ENCODE measurements at regions not wholly inside any gene's neighbourhood (a gene's known extent, or its start where the extent isn't known, plus 50 kb on each side); places are given as distances from the start of the nearest gene placed in this dataset.

- DNase-seq (ENCODE audit: low spot score in 2 of 2) = no peak
- H3K27ac Mint-ChIP-seq = no peak overlapping the region
- H3K9me3 Mint-ChIP-seq = no peaks in the 10 kb centered on the region
- H3K4me3 Mint-ChIP-seq = no peak overlapping the region
- peaks cover 2% of the 10 kb centered on the region for H3K4me1 Mint-ChIP-seq
- H3K36me3 Mint-ChIP-seq = no peaks in the 10 kb centered on the region
- no peak for ATAC-seq (ENCODE audit: low read depth)
- peaks cover 8% of the 10 kb centered on the region for H3K27me3 Mint-ChIP-seq
Measured at GRCh38 chr20:19019734-19020364, 192.6 kb upstream of the SLC24A3 start.

GRCh38 chr20:19021406-19022117 is 190.9 kb upstream of the SLC24A3 start:
- no peak for ATAC-seq (ENCODE audit: low read depth)
- no peak overlapping the region for H3K4me3 Mint-ChIP-seq
- no peaks in the 10 kb centered on the region for H3K9me3 Mint-ChIP-seq
- DNase-seq (ENCODE audit: low spot score in 2 of 2) = no peak
- H3K36me3 Mint-ChIP-seq = no peaks in the 10 kb centered on the region
- peaks cover 2% of the 10 kb centered on the region for H3K4me1 Mint-ChIP-seq
- peaks cover 10% of the 10 kb centered on the region for H3K27me3 Mint-ChIP-seq
- no peak overlapping the region for H3K27ac Mint-ChIP-seq

- H3K27me3 Mint-ChIP-seq = peaks cover 10% of the 10 kb centered on the region
- DNase-seq (ENCODE audit: low spot score in 2 of 2) (no peak), ATAC-seq (ENCODE audit: low read depth) (no peak)
- H3K36me3 Mint-ChIP-seq = no peaks in the 10 kb centered on the region
- no peak overlapping the region for H3K4me3 Mint-ChIP-seq
- no peak overlapping the region for H3K27ac Mint-ChIP-seq
- no peaks in the 10 kb centered on the region for H3K9me3 Mint-ChIP-seq
- peaks cover 2% of the 10 kb centered on the region for H3K4me1 Mint-ChIP-seq
Measured at GRCh38 chr20:19022118-19022575, 190.3 kb upstream of the SLC24A3 start.

- no peak for ATAC-seq (ENCODE audit: low read depth)
- H3K4me1 Mint-ChIP-seq = peaks cover 2% of the 10 kb centered on the region
- DNase-seq (ENCODE audit: low spot score in 2 of 2) = no peak
- no peak overlapping the region for H3K27ac Mint-ChIP-seq
- H3K27me3 Mint-ChIP-seq = peaks cover 10% of the 10 kb centered on the region
- H3K36me3 Mint-ChIP-seq = no peaks in the 10 kb centered on the region
- no peak overlapping the region for H3K4me3 Mint-ChIP-seq
- H3K9me3 Mint-ChIP-seq = no peaks in the 10 kb centered on the region
Measured at GRCh38 chr20:19022791-19023448, 189.5 kb upstream of the SLC24A3 start.

- no peak for DNase-seq (ENCODE audit: low spot score in 2 of 2)
- Mint-ChIP-seq H3K4me3 (no peak overlapping the region), H3K27ac (no peak overlapping the region), H3K27me3 (peaks cover 8% of the 10 kb centered on the region), H3K36me3 (no peaks in the 10 kb centered on the region), H3K4me1 (peaks cover 2% of the 10 kb centered on the region), H3K9me3 (no peaks in the 10 kb centered on the region)
- ATAC-seq (ENCODE audit: low read depth) = no peak
Measured at GRCh38 chr20:19024296-19025035, 188.0 kb upstream of the SLC24A3 start.

GRCh38 chr20:19025430-19026120 is 186.9 kb upstream of the SLC24A3 start:
- no peak overlapping the region for H3K27ac Mint-ChIP-seq
- no peak overlapping the region for H3K4me3 Mint-ChIP-seq

GRCh38 chr20:19026121-19026878 is 186.1 kb upstream of the SLC24A3 start:
- Mint-ChIP-seq H3K9me3 (no peaks in the 10 kb centered on the region), H3K36me3 (no peaks in the 10 kb centered on the region), H3K27ac (no peak overlapping the region), H3K27me3 (peaks cover 8% of the 10 kb centered on the region), H3K4me1 (peaks cover 2% of the 10 kb centered on the region), H3K4me3 (no peak overlapping the region)
- DNase-seq (ENCODE audit: low spot score in 2 of 2) = no peak
- ATAC-seq (ENCODE audit: low read depth) = no peak

More at GRCh38 chr20:19025430-19026120, 186.9 kb upstream of the SLC24A3 start:
- Mint-ChIP-seq H3K36me3 (no peaks in the 10 kb centered on the region), H3K4me1 (peaks cover 2% of the 10 kb centered on the region), H3K9me3 (no peaks in the 10 kb centered on the region), H3K27me3 (peaks cover 8% of the 10 kb centered on the region)
- DNase-seq (ENCODE audit: low spot score in 2 of 2) (no peak), ATAC-seq (ENCODE audit: low read depth) (no peak)

GRCh38 chr20:19026901-19027644 is 185.4 kb upstream of the SLC24A3 start:
- no peaks in the 10 kb centered on the region for H3K9me3 Mint-ChIP-seq
- no peak overlapping the region for H3K27ac Mint-ChIP-seq
- no peak overlapping the region for H3K4me3 Mint-ChIP-seq
- H3K36me3 Mint-ChIP-seq = no peaks in the 10 kb centered on the region
- DNase-seq (ENCODE audit: low spot score in 2 of 2) (no peak), ATAC-seq (ENCODE audit: low read depth) (no peak)
- H3K4me1 Mint-ChIP-seq = peaks cover 2% of the 10 kb centered on the region
- peaks cover 8% of the 10 kb centered on the region for H3K27me3 Mint-ChIP-seq

GRCh38 chr20:19027971-19028370 is 184.5 kb upstream of the SLC24A3 start:
- DNase-seq (ENCODE audit: low spot score in 2 of 2) (no peak), ATAC-seq (ENCODE audit: low read depth) (no peak)
- Mint-ChIP-seq H3K27me3 (peaks cover 10% of the 10 kb centered on the region), H3K4me3 (no peak overlapping the region), H3K9me3 (no peaks in the 10 kb centered on the region), H3K27ac (no peak overlapping the region), H3K4me1 (peaks cover 2% of the 10 kb centered on the region), H3K36me3 (no peaks in the 10 kb centered on the region)

GRCh38 chr20:19041787-19042186 is 170.7 kb upstream of the SLC24A3 start:
- Mint-ChIP-seq H3K4me1 (no peaks in the 10 kb centered on the region), H3K27ac (no peak overlapping the region), H3K9me3 (no peaks in the 10 kb centered on the region), H3K36me3 (no peaks in the 10 kb centered on the region), H3K27me3 (peaks cover 9% of the 10 kb centered on the region), H3K4me3 (no peak overlapping the region)
- no peak for ATAC-seq (ENCODE audit: low read depth)
- no peak for DNase-seq (ENCODE audit: low spot score in 2 of 2)

GRCh38 chr20:19045371-19045770 is 167.1 kb upstream of the SLC24A3 start:
- DNase-seq (ENCODE audit: low spot score in 2 of 2) (no peak), ATAC-seq (ENCODE audit: low read depth) (no peak)
- Mint-ChIP-seq H3K36me3 (no peaks in the 10 kb centered on the region), H3K27ac (no peak overlapping the region), H3K27me3 (peaks cover 7% of the 10 kb centered on the region), H3K4me1 (no peaks in the 10 kb centered on the region), H3K9me3 (no peaks in the 10 kb centered on the region), H3K4me3 (no peak overlapping the region)

- H3K27me3 Mint-ChIP-seq = peaks cover 4% of the 10 kb centered on the region
- H3K36me3 Mint-ChIP-seq = no peaks in the 10 kb centered on the region
- H3K9me3 Mint-ChIP-seq = no peaks in the 10 kb centered on the region
- ATAC-seq (ENCODE audit: low read depth) (no peak), DNase-seq (ENCODE audit: low spot score in 2 of 2) (no peak)
- H3K4me3 Mint-ChIP-seq = no peak overlapping the region
- no peaks in the 10 kb centered on the region for H3K4me1 Mint-ChIP-seq
- H3K27ac Mint-ChIP-seq = no peak overlapping the region
Measured at GRCh38 chr20:19047040-19047950, 165.1 kb upstream of the SLC24A3 start.

All from memory B cell (primary cell).